Loucy (cell line): ENCODE measurements at regions not wholly inside any gene's neighbourhood (a gene's known extent, or its start where the extent isn't known, plus 50 kb on each side); places are given as distances from the start of the nearest gene placed in this dataset.

Experiments
- CTCF ChIP-seq: fragments of 200-600 bp; sonication (generic); conservative IDR thresholded peaks from 2 replicates; pipeline ENCODE4 v1.5.1; 2014; ENCODE audit warnings: mild to moderate bottlenecking, antibody characterized with exemption, low read length
- EZH2phosphoT487 ChIP-seq: fragments of 200-600 bp; IDR thresholded peaks from 2 replicates; pipeline ENCODE4 v1.6.1; 2018; ENCODE audit warnings: antibody characterized with exemption, mild to moderate bottlenecking, moderate library complexity, borderline replicate concordance

GRCh38 chr14:85296456-85297210, 233.3 kb upstream of the FLRT2 start:
- no peak for TF ChIP-seq CTCF
- TF ChIP-seq EZH2phosphoT487, result no peak
